Stimulated activated CD4-positive, alpha-beta T cell treated with anti-CD3 and anti-CD28 coated beads, Interleukin-1b, Interleukin-23, amount 100 ng/mL, for 48 hours (primary cell): ENCODE measurements at regions not wholly inside any gene's neighbourhood (a gene's known extent, or its start where the extent isn't known, plus 50 kb on each side); places are given as distances from the start of the nearest gene placed in this dataset.
"Not testable (repeated sequence)": the region's sequence is repeated elsewhere in the genome, so short reads cannot be mapped to it uniquely, and the experiment has no call there.

Experiments used
- DNase-seq: peaks from one replicate; pipeline ENCODE4 v3.0.0-alpha.2; 2020

- DNase-seq = no peak
Observed at GRCh38 chr5:158601118-158601517, 498.6 kb downstream of the EBF1 start.

GRCh38 chr5:158600679-158601078 is 499.0 kb downstream of the EBF1 start:
- no peak for DNase-seq

GRCh38 chr5:158599157-158599556 is 500.6 kb downstream of the EBF1 start:
- no peak for DNase-seq

GRCh38 chr5:158594595-158595242 is 505.0 kb downstream of the EBF1 start:
- DNase-seq = no peak

- DNase-seq = no peak
Observed at GRCh38 chr5:158593925-158594324, 505.8 kb downstream of the EBF1 start.

GRCh38 chr5:158591301-158591863 is 508.3 kb downstream of the EBF1 start:
- DNase-seq = no peak

GRCh38 chr5:158590746-158591300 is 508.9 kb downstream of the EBF1 start:
- no peak for DNase-seq

GRCh38 chr5:158589939-158590338 is 509.8 kb downstream of the EBF1 start:
- DNase-seq = no peak

- DNase-seq = no peak
Observed at GRCh38 chr5:158588617-158589016, 511.1 kb downstream of the EBF1 start.

- DNase-seq = no peak
Observed at GRCh38 chr5:158586054-158586453, 513.7 kb downstream of the EBF1 start.

- DNase-seq = not testable (repeated sequence)
Observed at GRCh38 chr5:158582669-158583068, 517.0 kb downstream of the EBF1 start.

- no peak for DNase-seq
Observed at GRCh38 chr5:158573829-158574228, 525.9 kb downstream of the EBF1 start.

GRCh38 chr5:158570502-158570901 is 529.2 kb downstream of the EBF1 start:
- no peak for DNase-seq

GRCh38 chr5:158569534-158569933 is 530.2 kb downstream of the EBF1 start:
- no peak for DNase-seq

GRCh38 chr5:158565017-158565789 is 534.5 kb downstream of the EBF1 start:
- DNase-seq = no peak

- no peak for DNase-seq
Observed at GRCh38 chr5:158563760-158564390, 535.8 kb downstream of the EBF1 start.

- no peak for DNase-seq
Observed at GRCh38 chr5:158561562-158562190, 538.0 kb downstream of the EBF1 start.

GRCh38 chr5:158560170-158560569 is 539.5 kb downstream of the EBF1 start:
- DNase-seq = no peak

GRCh38 chr5:158559643-158560042 is 540.1 kb downstream of the EBF1 start:
- no peak for DNase-seq

GRCh38 chr5:158559066-158559465 is 540.6 kb downstream of the EBF1 start:
- no peak for DNase-seq

- DNase-seq = no peak
Observed at GRCh38 chr5:158553962-158554336, 545.8 kb downstream of the EBF1 start.

GRCh38 chr5:158553195-158553961 is 546.3 kb downstream of the EBF1 start:
- no peak for DNase-seq
